Iris pigment epithelial cell (primary cell): ENCODE measurements at regions not wholly inside any gene's neighbourhood (a gene's known extent, or its start where the extent isn't known, plus 50 kb on each side); places are given as distances from the start of the nearest gene placed in this dataset.

Source experiments
- DNase-seq: peaks from one replicate; pipeline ENCODE4 v3.0.0-alpha.2; 2011; ENCODE audit warnings: low read depth

DNA sequence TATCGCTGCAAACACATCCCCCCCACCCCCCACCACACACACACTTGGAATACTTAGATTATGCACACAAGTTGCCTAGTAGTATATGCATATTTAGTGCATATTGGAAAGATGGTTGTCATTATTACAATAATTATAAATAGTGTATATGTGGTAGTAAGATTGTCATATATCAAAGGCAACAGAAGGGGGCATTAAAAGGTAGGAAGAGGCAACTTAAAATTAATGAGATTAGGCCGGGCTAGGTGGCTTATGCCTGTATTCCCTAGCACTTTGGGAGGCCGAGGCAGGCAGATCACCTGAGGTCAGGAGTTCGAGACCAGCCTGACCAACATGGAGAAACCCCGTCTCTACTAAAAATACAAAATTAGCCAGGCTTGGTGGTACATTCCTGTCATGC is 52.1 kb downstream of the GSC start:
- peak; percentile 5 for DNase-seq

GRCh38 chr14:94716976-94717375 is 52.9 kb downstream of the GSC start:
- no peak for DNase-seq

GRCh38 chr14:94713115-94713514 is 56.8 kb downstream of the GSC start:
- DNase-seq: no peak

DNA sequence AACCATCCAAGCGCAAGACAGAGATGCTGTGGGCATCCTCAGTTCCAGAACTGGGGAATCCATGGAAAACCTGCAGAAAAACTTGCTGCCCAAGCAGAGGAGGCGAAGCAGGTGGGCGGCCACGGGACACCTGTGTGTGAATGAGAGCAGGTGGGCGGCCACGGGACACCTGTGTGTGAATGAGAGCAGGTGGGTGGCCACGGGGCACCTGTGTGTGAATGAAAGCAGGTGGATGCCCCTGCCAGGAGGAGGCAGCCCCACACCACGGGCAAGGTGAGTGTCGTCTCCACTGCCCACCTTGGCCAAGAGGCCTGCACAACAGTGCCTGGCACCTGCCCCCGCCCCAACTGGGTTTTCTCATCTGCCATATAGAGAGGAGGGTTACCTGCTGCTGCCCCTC is 59.2 kb downstream of the GSC start:
- no peak for DNase-seq

- no peak for DNase-seq
Measured at GRCh38 chr14:94707494-94707893, 62.4 kb downstream of the GSC start.

DNA sequence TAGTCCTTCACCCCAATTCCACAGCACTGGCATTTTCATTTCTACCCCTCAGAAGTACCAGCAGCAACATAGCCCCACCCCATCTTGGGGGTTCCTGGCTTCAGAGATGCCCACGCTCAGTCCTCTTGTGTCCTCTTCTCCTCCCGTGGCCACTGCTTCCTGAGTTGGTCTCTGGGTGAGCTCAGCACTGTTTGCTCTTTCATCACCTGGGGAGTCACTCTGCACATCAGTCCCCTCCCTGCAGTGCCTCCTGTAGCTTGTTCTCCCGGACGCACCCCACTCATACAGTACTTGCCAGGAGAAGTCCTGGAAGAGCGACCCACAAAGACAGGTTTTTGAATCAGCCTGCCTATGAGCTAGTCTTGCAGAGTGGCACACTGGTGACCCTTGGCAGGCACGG is 63.8 kb downstream of the GSC start:
- no peak for DNase-seq

- no peak for DNase-seq
Measured at GRCh38 chr14:94702629-94703028, 67.3 kb downstream of the GSC start.

DNA sequence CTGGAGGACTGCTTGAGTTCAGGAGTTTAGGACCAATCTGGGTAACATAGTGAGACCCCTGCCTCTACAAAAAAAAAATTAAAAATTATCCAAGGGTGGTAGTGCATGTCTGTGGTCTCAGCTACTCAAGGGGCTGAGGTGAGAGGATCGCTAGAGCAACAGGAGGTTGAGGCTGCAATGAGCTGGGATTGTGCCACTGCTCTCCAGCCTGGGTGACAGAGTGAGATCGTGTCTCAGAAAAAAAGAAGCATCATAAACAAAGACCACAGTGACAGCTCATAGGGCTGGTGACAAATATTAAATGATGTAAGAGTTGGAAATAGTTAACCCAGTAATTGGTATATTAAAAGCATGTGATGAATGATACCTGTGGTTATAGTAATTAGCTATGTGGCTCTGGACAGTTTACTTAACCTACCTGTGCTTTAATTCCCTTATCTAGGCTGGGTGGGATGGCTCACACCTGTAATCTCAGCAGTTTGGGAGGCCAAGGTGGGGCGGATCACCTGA is 68.0 kb downstream of the GSC start:
- no peak for DNase-seq

GRCh38 chr14:94700336-94700735 is 69.6 kb downstream of the GSC start:
- DNase-seq: no peak

DNA sequence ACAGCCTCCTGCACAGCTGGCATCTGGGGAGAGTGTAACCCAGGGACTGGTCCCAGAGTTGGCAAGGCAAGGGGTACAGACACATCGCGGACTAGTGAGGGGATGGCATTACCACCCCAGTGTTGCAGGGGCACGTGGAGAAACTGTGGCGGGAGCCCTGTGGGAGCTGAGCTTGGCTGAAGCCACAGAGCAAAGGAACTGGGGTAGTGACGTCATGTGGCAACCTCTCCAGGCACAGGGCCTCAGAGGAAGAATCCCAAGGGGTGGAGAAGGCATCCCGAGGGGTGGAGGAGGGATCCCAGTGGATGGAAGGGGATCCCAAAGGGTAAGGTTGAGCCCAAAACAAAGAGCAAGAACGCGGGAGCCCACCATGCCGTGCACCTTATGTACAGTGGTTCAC is 70.1 kb downstream of the GSC start:
- no peak for DNase-seq

DNA sequence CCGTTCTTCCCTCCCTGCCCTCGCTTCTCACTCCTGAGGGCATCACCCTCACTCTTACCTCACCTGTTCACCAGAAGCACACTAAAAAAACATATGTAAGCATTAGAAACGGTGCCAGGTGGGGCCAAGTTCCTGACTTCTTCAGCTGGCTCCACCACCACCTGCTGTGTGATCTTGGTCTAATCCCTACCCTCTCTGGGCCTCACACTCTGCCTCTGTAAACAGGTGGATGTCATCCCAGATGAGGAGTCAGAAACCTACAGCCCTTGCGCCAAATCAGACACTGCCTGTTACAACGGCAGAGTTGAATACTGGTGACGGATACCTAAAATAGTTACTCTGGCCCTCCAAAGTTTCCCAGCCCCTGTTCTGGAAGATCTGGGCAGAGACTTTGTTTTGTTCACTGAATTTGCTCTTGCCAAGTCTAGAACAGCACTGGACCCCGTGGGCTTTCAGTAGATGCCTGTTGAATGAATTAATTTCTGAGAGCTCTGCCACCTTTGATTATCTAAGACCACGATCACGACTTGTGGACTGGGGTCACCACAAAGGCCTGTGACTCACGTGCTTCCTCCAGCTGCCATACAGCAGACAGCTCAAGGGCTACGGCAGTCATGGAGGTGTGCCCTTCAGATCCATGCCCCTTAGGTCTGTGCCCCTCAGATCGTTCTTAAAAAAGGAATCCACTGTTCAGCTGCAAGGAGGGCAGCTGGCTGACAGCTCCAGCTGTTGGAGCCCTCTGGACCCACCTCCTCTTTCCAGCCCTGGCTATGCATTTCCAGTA is 71.9 kb downstream of the GSC start:
- DNase-seq: no peak

DNA sequence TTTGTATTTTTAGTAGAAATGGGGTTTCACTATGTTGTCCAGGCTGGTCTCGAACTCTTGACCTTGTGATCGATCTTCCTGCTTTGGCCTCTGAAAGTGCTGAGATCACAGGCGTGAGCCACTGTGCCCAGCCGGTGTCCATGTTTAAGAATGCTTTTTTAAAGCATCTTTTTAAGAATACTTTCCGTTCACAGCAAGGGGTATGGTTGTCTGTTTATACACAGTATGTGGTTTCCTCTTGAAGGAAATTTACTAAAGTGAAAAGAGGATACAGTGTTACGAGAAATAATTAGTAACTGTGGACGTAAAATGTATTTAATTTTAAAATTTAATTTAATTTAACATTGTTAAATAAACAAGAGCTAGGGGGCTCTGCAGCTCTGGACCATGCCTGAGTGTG is 73.4 kb downstream of the GSC start:
- no peak for DNase-seq

- DNase-seq: no peak
Measured at GRCh38 chr14:94695231-94695630, 74.7 kb downstream of the GSC start.

- DNase-seq: no peak
Measured at GRCh38 chr14:94691660-94692034, 78.3 kb downstream of the GSC start.

- DNase-seq: no peak
Measured at GRCh38 chr14:94690896-94691659, 78.8 kb downstream of the GSC start.

DNA sequence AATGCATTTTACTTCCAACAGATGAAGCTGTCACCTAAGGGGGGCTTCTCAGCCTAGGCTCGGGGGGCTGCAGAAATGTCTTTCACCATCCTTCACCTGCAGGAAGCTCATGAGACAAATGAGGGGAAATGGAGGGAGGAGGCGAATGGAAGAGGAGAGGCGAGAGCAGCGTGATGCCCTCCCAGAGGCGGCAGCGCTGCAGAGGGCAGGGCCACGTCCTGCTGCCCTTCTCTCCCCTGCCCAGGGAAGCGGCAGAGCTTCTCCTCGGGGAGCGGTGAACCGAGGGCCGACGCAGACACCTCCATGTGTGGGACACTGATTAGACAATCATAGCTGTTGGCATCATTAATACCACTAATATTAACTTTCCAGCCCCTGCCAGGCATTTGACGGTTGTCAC is 78.3 kb downstream of the SERPINA3 start:
- DNase-seq: no peak

GRCh38 chr14:94689985-94690400 is 77.8 kb downstream of the SERPINA3 start:
- no peak for DNase-seq

DNA sequence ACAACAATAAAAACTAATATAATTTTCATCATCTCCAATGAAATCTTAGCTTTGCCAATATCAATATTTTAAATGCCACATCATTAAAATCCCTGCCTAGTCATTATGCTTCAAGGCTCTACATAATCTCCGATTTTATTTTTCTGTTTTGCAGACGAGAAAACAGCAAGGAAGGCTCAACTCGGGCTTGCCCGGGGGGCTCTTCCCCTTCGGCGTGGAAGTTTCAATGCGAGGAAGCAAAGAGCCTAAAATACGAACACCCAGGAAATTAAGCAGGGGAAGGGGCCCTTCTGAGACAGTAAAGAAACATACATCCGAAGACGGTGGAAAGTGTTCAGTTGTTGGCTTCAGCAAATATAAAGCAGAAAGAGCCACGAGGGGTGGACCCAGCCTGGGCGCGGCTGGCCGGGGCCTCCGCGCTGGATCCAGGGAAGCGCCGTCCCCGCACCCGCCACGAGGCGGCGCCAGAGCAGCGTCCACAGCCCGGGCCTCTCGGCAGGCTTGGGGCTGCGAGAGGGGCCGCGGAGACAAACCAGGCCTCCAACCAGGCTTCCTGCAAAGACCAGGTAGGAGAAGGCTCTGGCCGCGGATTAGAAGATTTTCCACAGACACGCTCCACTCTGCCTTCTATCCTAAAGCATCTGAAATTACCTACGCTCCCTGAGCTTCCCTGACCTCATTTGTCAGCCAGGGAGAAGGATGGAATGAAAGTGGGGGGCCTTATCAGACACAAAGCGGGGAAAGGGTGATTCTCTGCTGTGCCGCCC is 77.2 kb downstream of the SERPINA3 start:
- peak; percentile 29 for DNase-seq

GRCh38 chr14:94686511-94687160 is 74.4 kb downstream of the SERPINA3 start:
- no peak for DNase-seq

DNA sequence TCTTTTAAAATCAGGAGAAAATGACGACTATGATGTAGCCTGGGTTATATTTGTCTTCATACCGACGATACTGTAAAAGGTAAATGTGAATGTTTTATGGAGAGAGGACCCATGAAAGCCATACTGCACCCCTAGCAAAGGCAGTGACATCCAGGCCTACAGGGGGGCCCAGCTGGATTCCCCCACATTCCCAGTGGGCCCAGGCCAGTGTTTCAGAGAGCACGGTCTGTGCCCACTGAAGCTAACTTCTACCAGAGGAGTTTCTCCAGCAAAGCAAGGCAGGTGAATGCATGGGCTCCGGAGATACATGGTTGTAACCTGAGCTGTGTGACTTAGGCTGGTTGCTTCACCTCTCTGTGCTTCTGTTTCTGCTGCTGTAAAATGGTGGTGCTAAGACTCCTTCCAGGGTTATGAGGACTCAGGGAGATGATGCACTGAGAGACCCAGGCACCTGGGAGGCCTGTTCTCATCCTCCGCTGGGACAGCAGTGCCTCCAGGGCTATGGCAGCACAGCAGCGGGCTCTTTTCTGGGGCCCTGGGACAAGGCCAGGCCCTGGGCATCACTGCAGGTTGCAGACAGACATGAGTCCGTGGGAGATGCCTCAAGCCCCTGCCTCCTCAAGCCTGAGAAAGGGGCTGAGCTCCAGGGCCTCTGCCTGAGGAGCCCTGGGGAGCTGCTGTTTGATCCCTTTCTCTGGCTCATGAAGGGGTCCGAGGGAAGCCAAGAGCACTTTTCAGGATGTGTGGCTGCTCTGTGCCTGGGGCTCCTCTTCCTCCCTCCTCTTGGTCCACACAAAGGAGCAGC is 73.7 kb downstream of the SERPINA3 start:
- no peak for DNase-seq

DNA sequence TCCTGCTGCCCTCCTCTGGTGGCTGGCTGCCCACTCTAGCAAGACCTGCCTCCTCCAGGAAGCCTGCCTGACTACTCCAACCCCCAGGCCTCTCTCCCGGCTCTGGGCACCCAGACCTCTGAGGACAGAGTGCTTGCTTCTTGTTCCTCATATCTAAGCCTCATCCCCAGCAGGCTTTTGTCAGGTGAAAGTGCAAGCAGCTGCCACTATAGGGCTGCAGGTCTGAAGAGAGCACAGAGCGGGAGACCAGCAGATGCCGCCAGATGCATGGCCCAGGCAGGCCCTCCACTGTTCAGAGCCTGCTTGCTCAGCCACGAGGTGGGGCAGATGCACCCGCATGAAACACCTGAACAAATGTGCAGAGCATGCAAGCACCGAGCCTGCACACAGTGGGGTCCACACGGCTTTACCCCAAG is 73.0 kb downstream of the SERPINA3 start:
- DNase-seq: no peak
